ENCODE measurements at regions not wholly inside any gene's neighbourhood (a gene's known extent, or its start where the extent isn't known, plus 50 kb on each side); places are given as distances from the start of the nearest gene placed in this dataset.

GRCh38 chr5:2670940-2671339, 80.5 kb downstream of the IRX2 start:
- Histone ChIP-seq H3K23ac (ENCODE audit: insufficient read length) (no peak overlapping the region), H2AFZ (ENCODE audit: low read length) (no peak overlapping the region), H2BK12ac (ENCODE audit: low read depth, low read length) (no peak overlapping the region), H2BK15ac (ENCODE audit: low read length) (no peak overlapping the region), H3K18ac (ENCODE audit: extremely low read depth, low read length) (no peak overlapping the region), H3K79me2 (ENCODE audit: control insufficient read depth in 1 of 2, insufficient read depth in 2 of 2, low read length in 2 of 2) (no peaks in the 10 kb centered on the region; a peak in 1 of 4 replicates), H2BK5ac (ENCODE audit: low read depth, low read length) (no peak overlapping the region), H2AK5ac (ENCODE audit: low read depth, low read length) (no peak overlapping the region), H2BK120ac (replicated peaks; ENCODE audit: low read depth, low read length) (no peak overlapping the region), H4K8ac (ENCODE audit: extremely low read depth, insufficient read depth, low read length) (peak overlapping the region; percentile 52; the same call in 1 of the 2 replicates), H3K14ac (ENCODE audit: insufficient read length) (no peak overlapping the region), H3K4ac (replicated peaks; ENCODE audit: insufficient read length, low read depth, low read length) (no peak overlapping the region), H3K4me1 (replicated peaks in 1 of 4; ENCODE audit: control insufficient read depth in 3 of 4, insufficient read depth in 4 of 4, low read length in 3 of 4) (peaks cover 0 to 5% (median 0%) of the 10 kb centered on the region in 4 experiments; a peak in 2 of 7 replicates), H3K23me2 (ENCODE audit: low read depth, low read length) (peaks cover 7% of the 10 kb centered on the region; the same call in 1 of the 2 replicates), H4K91ac (replicated peaks; ENCODE audit: insufficient read length, low read length) (no peak overlapping the region), H2BK20ac (ENCODE audit: low read length) (no peak overlapping the region), H3K36me3 (ENCODE audit: control insufficient read depth in 2 of 4, insufficient read depth in 4 of 4, low read length in 3 of 4) (no peaks in the 10 kb centered on the region), H3K27me3 (replicated peaks in 1 of 4; ENCODE audit: control insufficient read depth in 3 of 4, extremely low read depth in 1 of 4, insufficient read depth in 3 of 4, low read length in 3 of 4) (no peaks in the 10 kb centered on the region), H4K20me1 (replicated peaks in 1 of 2; ENCODE audit: control insufficient read depth in 1 of 2, insufficient read depth in 2 of 2, low read length in 2 of 2) (peaks cover 0 to 4% of the 10 kb centered on the region in 2 experiments), H3K56ac (replicated peaks; ENCODE audit: insufficient read length, low read depth, low read length) (no peak overlapping the region), H3K27ac (ENCODE audit: low read depth, low read length) (no peak overlapping the region), H3K79me1 (ENCODE audit: low read depth, low read length) (no peaks in the 10 kb centered on the region), H3K4me3 (ENCODE audit: extremely low read depth in 1 of 4, insufficient read depth in 2 of 4, low read depth in 3 of 4, low read length in 4 of 4) (no peak overlapping the region), H3K4me2 (ENCODE audit: insufficient read depth in 1 of 2, low read depth in 2 of 2, low read length in 2 of 2) (no peak overlapping the region), H3K9me3 (ENCODE audit: insufficient read depth in 2 of 2, low read depth in 1 of 2, low read length in 1 of 2) (no peaks in the 10 kb centered on the region), H3K9ac (replicated peaks in 1 of 4; ENCODE audit: extremely low read depth in 1 of 4, low read depth in 3 of 4, low read length in 3 of 4) (no peak overlapping the region; a peak in 2 of 7 replicates), H4K5ac (ENCODE audit: insufficient read length, low read depth, low read length) (no peak overlapping the region)
- POLR2A ChIA-PET (ENCODE audit: partially characterized antibody), result no interaction called here
- DNase-seq (ENCODE audit: low read depth in 1 of 2, low spot score in 2 of 2) (no peak), FAIRE-seq (no peak)
- 86% methylated on average over 14 of the region's 14 CpGs; no CpG with 5 or more reads in 1 of the 2 experiments for WGBS, 2 experiments (ENCODE audit: extremely low coverage in 1 of 2, insufficient coverage in 1 of 2, insufficient read length in 1 of 2, insufficient replicate concordance in 2 of 2, low coverage in 1 of 2, low lambda C conversion rate in 2 of 2, missing lambda C conversion rate in 1 of 2)
- CTCF ChIA-PET (ENCODE audit: partially characterized antibody), result no interaction called here
- TF ChIP-seq SP4 (IDR thresholded peaks at IDR 0.05; ENCODE audit: low read length), result no peak
- no peak for TF ChIP-seq RAD21 (IDR thresholded peaks at IDR 0.05 in 1 of 2, conservative IDR thresholded peaks at IDR 0.05 in 1 of 2; ENCODE audit: low read depth in 2 of 2, low read length in 2 of 2)
- no peak for TF ChIP-seq CREB1 (IDR thresholded peaks at IDR 0.05)
- no peak for TF ChIP-seq EZH2 (IDR thresholded peaks at IDR 0.05; ENCODE audit: low read depth, low read length, severe bottlenecking)
- no peak for TF ChIP-seq NRF1 (IDR thresholded peaks at IDR 0.05; ENCODE audit: low read depth, low read length)
- TF ChIP-seq JUND (IDR thresholded peaks at IDR 0.05; ENCODE audit: low read length), result no peak
- no peak for TF ChIP-seq SP1 (IDR thresholded peaks at IDR 0.05; ENCODE audit: low read depth, low read length)
- TF ChIP-seq BACH1 (IDR thresholded peaks at IDR 0.05; ENCODE audit: low read length), result no peak
- no peak for TF ChIP-seq ATF2 (IDR thresholded peaks at IDR 0.05; ENCODE audit: low read length)
- no peak for TF ChIP-seq POLR2A (IDR thresholded peaks at IDR 0.05; ENCODE audit: control extremely low read depth in 1 of 2, low read depth in 2 of 2, low read length in 2 of 2)
- TF ChIP-seq E2F6 (IDR thresholded peaks at IDR 0.05), result no peak
- TF ChIP-seq NANOG (IDR thresholded peaks at IDR 0.05; ENCODE audit: insufficient read depth, low read depth, low read length, poor library complexity, severe bottlenecking), result no peak
- TF ChIP-seq KDM5A (IDR thresholded peaks at IDR 0.05; ENCODE audit: low read length), result no peak
- TF ChIP-seq POLR2AphosphoS5 (IDR thresholded peaks at IDR 0.05; ENCODE audit: low read depth, low read length), result no peak

Data from H1 (cell line).